GM19035 (cell line): ENCODE measurements at regions not wholly inside any gene's neighbourhood (a gene's known extent, or its start where the extent isn't known, plus 50 kb on each side); places are given as distances from the start of the nearest gene placed in this dataset.

Experiments
- ATAC-seq: cut with Tn5 transposase; IDR thresholded peaks from one replicate; pipeline ENCODE4 v1.9.1; 2021; ENCODE audit not compliant: unreplicated experiment

GRCh38 chr1:57883642-57883995 lies 459.8 kb upstream of the DAB1 start:
- no peak for ATAC-seq

- ATAC-seq: no peak
Observed at GRCh38 chr1:57882934-57883641, 459.2 kb upstream of the DAB1 start.

GRCh38 chr1:57882072-57882471 lies 458.2 kb upstream of the DAB1 start:
- no peak for ATAC-seq

GRCh38 chr1:57881639-57882038 lies 457.8 kb upstream of the DAB1 start:
- ATAC-seq: no peak

- no peak for ATAC-seq
Observed at GRCh38 chr1:57879700-57880099, 455.8 kb upstream of the DAB1 start.

- ATAC-seq: no peak
Observed at GRCh38 chr1:57874418-57874877, 450.6 kb upstream of the DAB1 start.

- ATAC-seq: no peak
Observed at GRCh38 chr1:57872913-57873312, 449.1 kb upstream of the DAB1 start.

- ATAC-seq: no peak
Observed at GRCh38 chr1:57868908-57869307, 445.0 kb upstream of the DAB1 start.

- ATAC-seq: no peak
Observed at GRCh38 chr1:57868239-57868638, 444.4 kb upstream of the DAB1 start.

GRCh38 chr1:57866998-57867397 lies 443.1 kb upstream of the DAB1 start:
- ATAC-seq: no peak

- ATAC-seq: no peak
Observed at GRCh38 chr1:57860931-57861565, 437.2 kb upstream of the DAB1 start.

GRCh38 chr1:57860325-57860724 lies 436.5 kb upstream of the DAB1 start:
- no peak for ATAC-seq

- no peak for ATAC-seq
Observed at GRCh38 chr1:57858740-57859139, 434.9 kb upstream of the DAB1 start.

GRCh38 chr1:57857809-57858208 lies 433.9 kb upstream of the DAB1 start:
- no peak for ATAC-seq

GRCh38 chr1:57854436-57854835 lies 430.6 kb upstream of the DAB1 start:
- no peak for ATAC-seq

GRCh38 chr1:57850176-57850940 lies 426.5 kb upstream of the DAB1 start:
- ATAC-seq: no peak

- no peak for ATAC-seq
Observed at GRCh38 chr1:57848406-57848805, 424.5 kb upstream of the DAB1 start.

- no peak for ATAC-seq
Observed at GRCh38 chr1:57845041-57845440, 421.2 kb upstream of the DAB1 start.

- ATAC-seq: no peak
Observed at GRCh38 chr1:57844382-57844980, 420.6 kb upstream of the DAB1 start.

- no peak for ATAC-seq
Observed at GRCh38 chr1:57843760-57844159, 419.9 kb upstream of the DAB1 start.

- no peak for ATAC-seq
Observed at GRCh38 chr1:57839526-57839925, 415.7 kb upstream of the DAB1 start.

- ATAC-seq: no peak
Observed at GRCh38 chr1:57839067-57839466, 415.2 kb upstream of the DAB1 start.
